ENCODE measurements at regions not wholly inside any gene's neighbourhood (a gene's known extent, or its start where the extent isn't known, plus 50 kb on each side); places are given as distances from the start of the nearest gene placed in this dataset.

DNA sequence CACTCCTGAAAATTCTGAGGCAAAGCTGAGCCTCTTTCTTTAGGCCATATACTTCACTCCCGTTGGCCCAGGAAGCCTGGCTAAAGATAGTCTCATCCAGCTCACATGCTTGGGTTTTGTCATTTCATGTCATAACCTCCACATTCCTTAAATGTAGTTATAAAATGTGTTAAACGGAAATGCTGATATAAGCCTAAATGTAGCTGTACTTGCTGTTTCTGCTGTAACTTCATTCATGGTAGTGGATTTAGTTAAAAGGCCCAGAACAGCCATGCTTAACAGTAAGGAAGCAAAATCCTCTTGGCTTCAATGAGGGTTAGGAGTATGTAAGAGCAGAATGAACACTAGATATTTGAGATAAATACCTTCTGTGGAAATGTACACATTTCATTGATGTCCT, 135.8 kb upstream of the TMEM161B start:
- no TSS peak for BruUV-seq (replicated peaks)
- DNase-seq (ENCODE audit: low spot score) = no peak
- no peaks in the 10 kb centered on the region for H3K36me3 ChIP-seq (ENCODE audit: insufficient read depth, low read length)
- H3K79me2 ChIP-seq (ENCODE audit: insufficient read depth, low read depth, low read length) = no peaks in the 10 kb centered on the region
- TF ChIP-seq, protein P1, sequence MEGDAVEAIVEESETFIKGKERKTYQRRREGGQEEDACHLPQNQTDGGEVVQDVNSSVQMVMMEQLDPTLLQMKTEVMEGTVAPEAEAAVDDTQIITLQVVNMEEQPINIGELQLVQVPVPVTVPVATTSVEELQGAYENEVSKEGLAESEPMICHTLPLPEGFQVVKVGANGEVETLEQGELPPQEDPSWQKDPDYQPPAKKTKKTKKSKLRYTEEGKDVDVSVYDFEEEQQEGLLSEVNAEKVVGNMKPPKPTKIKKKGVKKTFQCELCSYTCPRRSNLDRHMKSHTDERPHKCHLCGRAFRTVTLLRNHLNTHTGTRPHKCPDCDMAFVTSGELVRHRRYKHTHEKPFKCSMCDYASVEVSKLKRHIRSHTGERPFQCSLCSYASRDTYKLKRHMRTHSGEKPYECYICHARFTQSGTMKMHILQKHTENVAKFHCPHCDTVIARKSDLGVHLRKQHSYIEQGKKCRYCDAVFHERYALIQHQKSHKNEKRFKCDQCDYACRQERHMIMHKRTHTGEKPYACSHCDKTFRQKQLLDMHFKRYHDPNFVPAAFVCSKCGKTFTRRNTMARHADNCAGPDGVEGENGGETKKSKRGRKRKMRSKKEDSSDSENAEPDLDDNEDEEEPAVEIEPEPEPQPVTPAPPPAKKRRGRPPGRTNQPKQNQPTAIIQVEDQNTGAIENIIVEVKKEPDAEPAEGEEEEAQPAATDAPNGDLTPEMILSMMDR (conservative IDR thresholded peaks at IDR 0.05; ENCODE audit: low read length) = no peak
- no peak for TF ChIP-seq EZH2phosphoT487 (IDR thresholded peaks at IDR 0.05; ENCODE audit: borderline replicate concordance, low read depth, low read length)
- no peaks in the 10 kb centered on the region for H3K4me1 ChIP-seq (ENCODE audit: insufficient read depth, low read length, poor library complexity, severe bottlenecking)
- no peak overlapping the region for H2AFZ ChIP-seq (ENCODE audit: low read length)
- H4K20me1 ChIP-seq (ENCODE audit: insufficient read depth, low read length) = no peaks in the 10 kb centered on the region
- no peak overlapping the region for H3K27ac ChIP-seq (ENCODE audit: low read depth, low read length, poor library complexity, severe bottlenecking)
- CTCF ChIA-PET (ENCODE audit: unreplicated experiment) = no interaction called here
- no peaks in the 10 kb centered on the region for H3K9me2 ChIP-seq (ENCODE audit: insufficient read depth, low read length)
- POLR2A ChIA-PET = interaction anchor here (0.6 kb wide), 1 partner anchor 17 kb away, joined by 3 read pairs; no protein-coding TSS in a partner anchor
- H3K9me3 ChIP-seq (ENCODE audit: low read length) = no peaks in the 10 kb centered on the region
- no peak overlapping the region for H3K4me2 ChIP-seq (ENCODE audit: low read length)
- H3K4me3 ChIP-seq (ENCODE audit: low read depth, low read length, poor library complexity, severe bottlenecking) = no peak overlapping the region
- intact Hi-C loops (cut with micrococcal nuclease; ENCODE audit: unreplicated experiment) = no loop called here

- intact Hi-C loops (cut with micrococcal nuclease; ENCODE audit: unreplicated experiment) = no loop called here
- H3K27ac ChIP-seq (ENCODE audit: low read depth, low read length, poor library complexity, severe bottlenecking) = no peak overlapping the region
- ChIA-PET POLR2A (interaction anchor here (0.6 kb wide), 1 partner anchor 546 kb away, joined by 3 read pairs; no protein-coding TSS in a partner anchor), CTCF (ENCODE audit: unreplicated experiment) (no interaction called here)
- no peak overlapping the region for H2AFZ ChIP-seq (ENCODE audit: low read length)
- no peaks in the 10 kb centered on the region for H3K36me3 ChIP-seq (ENCODE audit: insufficient read depth, low read length)
- no peak overlapping the region for H3K4me3 ChIP-seq (ENCODE audit: low read depth, low read length, poor library complexity, severe bottlenecking)
- BruUV-seq (replicated peaks) = no TSS peak
- H3K9me2 ChIP-seq (ENCODE audit: insufficient read depth, low read length) = no peaks in the 10 kb centered on the region
- no peak overlapping the region for H3K4me2 ChIP-seq (ENCODE audit: low read length)
- H3K9me3 ChIP-seq (ENCODE audit: low read length) = no peaks in the 10 kb centered on the region
- no peaks in the 10 kb centered on the region for H4K20me1 ChIP-seq (ENCODE audit: insufficient read depth, low read length)
- no peak for DNase-seq (ENCODE audit: low spot score)
- TF ChIP-seq, protein P1 (conservative IDR thresholded peaks at IDR 0.05; ENCODE audit: low read length) = no peak
- no peak for TF ChIP-seq EZH2phosphoT487 (IDR thresholded peaks at IDR 0.05; ENCODE audit: borderline replicate concordance, low read depth, low read length)
- H3K4me1 ChIP-seq (ENCODE audit: insufficient read depth, low read length, poor library complexity, severe bottlenecking) = no peaks in the 10 kb centered on the region
- no peaks in the 10 kb centered on the region for H3K79me2 ChIP-seq (ENCODE audit: insufficient read depth, low read depth, low read length)
Measured at GRCh38 chr5:88401686-88402085, 133.0 kb upstream of the TMEM161B start.

GRCh38 chr5:88401228-88401627, 132.6 kb upstream of the TMEM161B start:
- Histone ChIP-seq H3K4me2 (ENCODE audit: low read length) (no peak overlapping the region), H3K4me1 (ENCODE audit: insufficient read depth, low read length, poor library complexity, severe bottlenecking) (no peaks in the 10 kb centered on the region), H3K27ac (ENCODE audit: low read depth, low read length, poor library complexity, severe bottlenecking) (no peak overlapping the region), H3K9me2 (ENCODE audit: insufficient read depth, low read length) (no peaks in the 10 kb centered on the region), H4K20me1 (ENCODE audit: insufficient read depth, low read length) (no peaks in the 10 kb centered on the region), H3K9me3 (ENCODE audit: low read length) (no peaks in the 10 kb centered on the region), H3K36me3 (ENCODE audit: insufficient read depth, low read length) (no peaks in the 10 kb centered on the region), H3K79me2 (ENCODE audit: insufficient read depth, low read depth, low read length) (no peaks in the 10 kb centered on the region), H3K4me3 (ENCODE audit: low read depth, low read length, poor library complexity, severe bottlenecking) (no peak overlapping the region), H2AFZ (ENCODE audit: low read length) (no peak overlapping the region)
- BruUV-seq (replicated peaks) = no TSS peak
- POLR2A ChIA-PET = interaction anchor here (0.6 kb wide), 1 partner anchor 547 kb away, joined by 3 read pairs; no protein-coding TSS in a partner anchor
- CTCF ChIA-PET (ENCODE audit: unreplicated experiment) = no interaction called here
- TF ChIP-seq EZH2phosphoT487 (IDR thresholded peaks at IDR 0.05; ENCODE audit: borderline replicate concordance, low read depth, low read length) = no peak
- TF ChIP-seq, protein P1 (conservative IDR thresholded peaks at IDR 0.05; ENCODE audit: low read length) = no peak
- intact Hi-C loops (cut with micrococcal nuclease; ENCODE audit: unreplicated experiment) = no loop called here
- no peak for DNase-seq (ENCODE audit: low spot score)
